ENCODE measurements at regions not wholly inside any gene's neighbourhood (a gene's known extent, or its start where the extent isn't known, plus 50 kb on each side); places are given as distances from the start of the nearest gene placed in this dataset.

DNA sequence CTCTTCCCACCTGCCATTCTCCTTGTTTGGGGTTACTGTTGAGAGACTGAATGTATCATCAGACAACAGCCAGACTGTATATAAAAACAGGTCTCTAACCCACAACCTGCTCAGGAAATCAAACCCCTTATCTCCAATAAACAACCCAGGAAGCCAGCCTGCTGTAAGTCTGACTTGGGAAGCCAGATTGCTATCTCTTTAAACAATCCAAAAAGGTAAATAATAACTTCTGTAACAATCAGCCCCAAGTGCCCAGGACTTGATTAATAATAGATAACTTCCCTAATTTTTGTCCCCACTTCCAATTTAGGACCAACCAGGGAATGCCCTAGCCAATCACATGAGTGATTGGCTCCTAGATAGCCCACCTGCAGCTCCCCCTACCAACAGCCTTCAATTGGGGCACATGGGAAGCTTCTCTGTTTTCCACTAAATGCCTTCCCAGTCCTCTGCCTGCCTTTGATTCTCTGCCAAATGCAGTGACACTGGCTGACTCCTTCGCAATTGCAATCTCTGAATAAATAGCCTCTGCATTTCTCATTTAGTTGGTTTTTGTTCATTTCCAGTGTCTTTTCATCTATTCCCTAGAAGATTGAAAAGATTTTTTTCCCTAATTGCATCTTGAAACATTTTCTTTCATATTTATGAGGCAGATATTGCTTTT, 117.1 kb upstream of the TAB2 start (continued):
- TF ChIP-seq SP2 (IDR thresholded peaks at IDR 0.05; ENCODE audit: low read length) (no peak), POLR2A (IDR thresholded peaks at IDR 0.05; ENCODE audit: control extremely low read depth in 1 of 2, low read depth in 2 of 2, low read length in 2 of 2) (no peak), RXRA (IDR thresholded peaks at IDR 0.05; ENCODE audit: insufficient read depth, low read depth, low read length) (no peak)

All from H1 (cell line).